DND-41 (cell line): ENCODE measurements at regions not wholly inside any gene's neighbourhood (a gene's known extent, or its start where the extent isn't known, plus 50 kb on each side); places are given as distances from the start of the nearest gene placed in this dataset.

ENCODE experiments used
- ATAC-seq: fragments of 200-7000 bp; cut with Tn5 transposase; 3 replicates; pipeline ENCODE4 v1.9.1; 2021; ENCODE audit warnings: low read depth; ENCODE audit not compliant: insufficient read depth
- DNase-seq: peaks from one replicate; pipeline ENCODE4 v3.0.0-alpha.2; 2020
- H2AFZ ChIP-seq: 2 replicates; pipeline ENCODE4 v1.6.0; 2012; ENCODE audit warnings: low read depth, low read length
- H3K27ac ChIP-seq: 2 replicates; pipeline ENCODE4 v1.5.1; 2012; ENCODE audit warnings: low read length, inconsistent platforms
- H3K27me3 ChIP-seq: fragments of 200-600 bp; sonication (generic); 2 replicates; pipeline ENCODE4 v1.6.0; 2012; ENCODE audit warnings: low read length, mild to moderate bottlenecking, inconsistent platforms; ENCODE audit not compliant: insufficient read depth, poor library complexity
- H3K36me3 ChIP-seq: 2 replicates; pipeline ENCODE4 v1.5.1; 2012; ENCODE audit warnings: low read length, inconsistent platforms; ENCODE audit not compliant: insufficient read depth
- H3K4me1 ChIP-seq: 2 replicates; pipeline ENCODE4 v1.5.1; 2012; ENCODE audit warnings: mild to moderate bottlenecking, low read length; ENCODE audit not compliant: insufficient read depth
- H3K4me2 ChIP-seq: 2 replicates; pipeline ENCODE4 v1.6.0; 2012; ENCODE audit warnings: mild to moderate bottlenecking, moderate library complexity, low read length, inconsistent platforms; ENCODE audit not compliant: insufficient read depth
- H3K4me3 ChIP-seq, 2 experiments: fragments of 200-600 bp in 1 of 2; shearing (Covaris generic) in 1 of 2; 2 replicates each; pipeline ENCODE4 v1.5.1; 2012 to 2016; ENCODE audit warnings: inconsistent platforms in 2 of 2, low read length in 2 of 2, mild to moderate bottlenecking in 2 of 2, low read depth in 1 of 2, moderate library complexity in 1 of 2
- H3K79me2 ChIP-seq: 2 replicates; pipeline ENCODE4 v1.6.0; 2012; ENCODE audit warnings: low read length, inconsistent platforms; ENCODE audit not compliant: insufficient read depth
- H3K9ac ChIP-seq: 2 replicates; pipeline ENCODE4 v1.6.0; 2012; ENCODE audit warnings: low read depth, mild to moderate bottlenecking, inconsistent platforms, low read length, moderate library complexity
- H3K9me3 ChIP-seq: 2 replicates; pipeline ENCODE4 v1.5.1; 2012; ENCODE audit warnings: low read length, moderate library complexity, mild to moderate bottlenecking, inconsistent platforms; ENCODE audit not compliant: insufficient read depth, severe bottlenecking
- H4K20me1 ChIP-seq: 2 replicates; pipeline ENCODE4 v1.6.0; 2012; ENCODE audit warnings: low read length; ENCODE audit not compliant: insufficient read depth
- EZH2 ChIP-seq: IDR thresholded peaks from 3 replicates; pipeline ENCODE4 v1.6.1; 2012; ENCODE audit warnings: borderline replicate concordance, low read depth, mild to moderate bottlenecking, moderate library complexity, low read length, inconsistent platforms; ENCODE audit not compliant: severe bottlenecking
- TF ChIP-seq, protein P1 (sequence below): IDR thresholded peaks from 2 replicates; pipeline ENCODE4 v1.5.1; 2012; ENCODE audit warnings: borderline replicate concordance, low read length, moderate library complexity, mild to moderate bottlenecking; ENCODE audit not compliant: poor library complexity, severe bottlenecking; ENCODE audit errors: extremely low read depth

DNA sequence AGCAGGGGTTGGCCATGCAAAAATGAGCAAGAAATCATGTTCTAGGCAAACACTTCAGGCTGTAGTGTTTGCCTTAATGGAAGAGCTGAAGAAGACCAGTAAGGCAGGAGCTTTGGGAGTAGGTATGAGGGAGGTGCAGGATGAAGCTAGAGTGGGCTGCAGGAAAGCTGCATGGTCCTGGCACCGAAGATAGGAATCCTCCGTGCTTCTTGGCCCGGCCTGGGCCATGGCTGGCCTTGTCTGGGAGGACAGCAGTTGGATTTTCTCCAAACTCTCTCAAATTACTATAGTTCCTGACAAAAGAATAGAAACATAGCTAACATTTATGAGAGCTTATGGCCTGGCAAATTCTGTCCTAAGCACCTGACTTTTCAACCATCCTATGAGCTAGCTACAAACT lies 116.5 kb downstream of the UCHL1 start:
- Histone ChIP-seq H3K79me2 (no peaks in the 10 kb centered on the region), H3K27me3 (peaks cover 9% of the 10 kb centered on the region), H4K20me1 (no peaks in the 10 kb centered on the region), H3K27ac (no peak overlapping the region), H3K4me2 (no peak overlapping the region), H3K36me3 (no peaks in the 10 kb centered on the region), H3K9me3 (no peaks in the 10 kb centered on the region), H3K9ac (no peak overlapping the region), H2AFZ (no peak overlapping the region), H3K4me3 (no peak overlapping the region), H3K4me1 (no peaks in the 10 kb centered on the region)
- TF ChIP-seq, protein P1, sequence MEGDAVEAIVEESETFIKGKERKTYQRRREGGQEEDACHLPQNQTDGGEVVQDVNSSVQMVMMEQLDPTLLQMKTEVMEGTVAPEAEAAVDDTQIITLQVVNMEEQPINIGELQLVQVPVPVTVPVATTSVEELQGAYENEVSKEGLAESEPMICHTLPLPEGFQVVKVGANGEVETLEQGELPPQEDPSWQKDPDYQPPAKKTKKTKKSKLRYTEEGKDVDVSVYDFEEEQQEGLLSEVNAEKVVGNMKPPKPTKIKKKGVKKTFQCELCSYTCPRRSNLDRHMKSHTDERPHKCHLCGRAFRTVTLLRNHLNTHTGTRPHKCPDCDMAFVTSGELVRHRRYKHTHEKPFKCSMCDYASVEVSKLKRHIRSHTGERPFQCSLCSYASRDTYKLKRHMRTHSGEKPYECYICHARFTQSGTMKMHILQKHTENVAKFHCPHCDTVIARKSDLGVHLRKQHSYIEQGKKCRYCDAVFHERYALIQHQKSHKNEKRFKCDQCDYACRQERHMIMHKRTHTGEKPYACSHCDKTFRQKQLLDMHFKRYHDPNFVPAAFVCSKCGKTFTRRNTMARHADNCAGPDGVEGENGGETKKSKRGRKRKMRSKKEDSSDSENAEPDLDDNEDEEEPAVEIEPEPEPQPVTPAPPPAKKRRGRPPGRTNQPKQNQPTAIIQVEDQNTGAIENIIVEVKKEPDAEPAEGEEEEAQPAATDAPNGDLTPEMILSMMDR, result no peak
- no peak for TF ChIP-seq EZH2
- ATAC-seq (no peak), DNase-seq (no peak)

- H3K27ac ChIP-seq, result no peak overlapping the region
- H3K36me3 ChIP-seq, result no peaks in the 10 kb centered on the region
- H3K27me3 ChIP-seq, result peaks cover 7% of the 10 kb centered on the region
- H3K9me3 ChIP-seq, result no peaks in the 10 kb centered on the region
- H3K4me1 ChIP-seq, result no peaks in the 10 kb centered on the region
- no peak overlapping the region for H3K4me3 ChIP-seq
- H3K79me2 ChIP-seq, result no peaks in the 10 kb centered on the region
- no peak overlapping the region for H3K9ac ChIP-seq
- H4K20me1 ChIP-seq, result no peaks in the 10 kb centered on the region
- no peak for DNase-seq
- no peak overlapping the region for H2AFZ ChIP-seq
- ATAC-seq, result no peak
- H3K4me2 ChIP-seq, result no peak overlapping the region
- TF ChIP-seq EZH2, result no peak
- TF ChIP-seq, protein P1, result no peak
Observed at GRCh38 chr4:41374490-41374889, 117.8 kb downstream of the UCHL1 start.

DNA sequence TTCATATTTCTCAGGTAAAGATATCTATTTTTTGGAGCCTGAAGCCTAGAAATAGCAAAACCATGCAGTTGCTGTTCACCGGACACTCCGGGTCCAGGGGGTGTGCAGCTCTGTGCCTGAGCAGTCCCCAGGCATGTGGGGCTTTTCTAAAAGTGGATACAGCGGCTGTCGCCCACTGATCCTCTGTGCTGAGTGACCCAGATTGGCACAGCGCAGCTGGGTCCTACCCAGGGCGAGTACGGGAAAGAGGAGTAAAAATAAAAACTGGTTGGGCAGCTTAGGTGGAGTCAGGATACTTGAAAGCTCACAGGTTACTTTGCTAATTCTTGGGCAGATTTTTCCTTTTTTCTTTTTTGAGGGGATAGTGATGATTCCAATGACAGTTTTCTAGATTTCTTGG lies 118.8 kb downstream of the UCHL1 start:
- Histone ChIP-seq H3K4me3 (no peak overlapping the region), H3K4me2 (no peak overlapping the region), H4K20me1 (no peaks in the 10 kb centered on the region), H3K27me3 (peaks cover 4% of the 10 kb centered on the region), H2AFZ (no peak overlapping the region), H3K4me1 (no peaks in the 10 kb centered on the region), H3K36me3 (no peaks in the 10 kb centered on the region), H3K79me2 (no peaks in the 10 kb centered on the region), H3K9me3 (no peaks in the 10 kb centered on the region), H3K27ac (no peak overlapping the region), H3K9ac (no peak overlapping the region)
- ATAC-seq (no peak), DNase-seq (no peak)
- TF ChIP-seq EZH2, result no peak
- TF ChIP-seq, protein P1, result no peak

- Histone ChIP-seq H3K27me3 (peaks cover 4% of the 10 kb centered on the region), H3K4me1 (no peaks in the 10 kb centered on the region), H3K9me3 (no peaks in the 10 kb centered on the region), H3K79me2 (no peaks in the 10 kb centered on the region), H2AFZ (no peak overlapping the region), H3K27ac (no peak overlapping the region), H3K36me3 (no peaks in the 10 kb centered on the region), H3K9ac (no peak overlapping the region), H3K4me3 (no peak overlapping the region), H4K20me1 (no peaks in the 10 kb centered on the region), H3K4me2 (no peak overlapping the region)
- TF ChIP-seq EZH2, result no peak
- TF ChIP-seq, protein P1, result no peak
- no peak for DNase-seq
- no peak for ATAC-seq
Observed at GRCh38 chr4:41377196-41377595, 120.5 kb downstream of the UCHL1 start.
